Keratinocyte (primary cell): ENCODE measurements at regions not wholly inside any gene's neighbourhood (a gene's known extent, or its start where the extent isn't known, plus 50 kb on each side); places are given as distances from the start of the nearest gene placed in this dataset.

Source experiments
- DNase-seq: peaks from one replicate; pipeline ENCODE4 v3.0.0-alpha.2; 2011; ENCODE audit warnings: low read depth, missing footprints, low spot score
- FAIRE-seq: peaks from 2 replicates; lab custom pipeline; 2011; peaks lifted over from hg19 to GRCh38; lab: Jason Lieb, UNC
- H2AFZ ChIP-seq: 2 replicates; pipeline ENCODE4 v1.6.0; 2012; ENCODE audit warnings: low read length, control low read depth, inconsistent platforms; ENCODE audit not compliant: control insufficient read depth
- H3K27ac ChIP-seq: 2 replicates; pipeline ENCODE4 v1.5.1; 2011; ENCODE audit warnings: low read length; ENCODE audit not compliant: control insufficient read depth, insufficient read depth
- H3K27me3 ChIP-seq: 3 replicates; pipeline ENCODE4 v1.6.0; 2011; ENCODE audit warnings: low read length; ENCODE audit not compliant: control insufficient read depth, insufficient read depth; ENCODE audit errors: extremely low read depth
- H3K36me3 ChIP-seq, 2 experiments: 2 replicates in 1 of 2; 3 replicates in 1 of 2; pipeline ENCODE4 v1.5.1; 2011; ENCODE audit warnings: low read length in 2 of 2, mild to moderate bottlenecking in 1 of 2; ENCODE audit not compliant: control insufficient read depth in 2 of 2, insufficient read depth in 2 of 2; ENCODE audit errors: extremely low read depth in 1 of 2
- H3K4me1 ChIP-seq: 3 replicates; pipeline ENCODE4 v1.5.1; 2011; ENCODE audit warnings: low read length; ENCODE audit not compliant: control insufficient read depth, insufficient read depth; ENCODE audit errors: extremely low read depth
- H3K4me2 ChIP-seq: 3 replicates; pipeline ENCODE4 v1.6.0; 2011; ENCODE audit warnings: low read depth, low read length; ENCODE audit not compliant: control insufficient read depth, insufficient read depth; ENCODE audit errors: extremely low read depth
- H3K4me3 ChIP-seq, 3 experiments: fragments of 200-600 bp in 1 of 3; sonication (generic) in 1 of 3; 2 replicates in 2 of 3; 3 replicates in 1 of 3; pipeline ENCODE4 v1.5.1; 2011 to 2016; ENCODE audit warnings: low read length in 3 of 3, mild to moderate bottlenecking in 3 of 3, control low read depth in 2 of 3, inconsistent platforms in 1 of 3, low read depth in 1 of 3, mixed read lengths in 1 of 3, mixed run types in 1 of 3, moderate library complexity in 1 of 3; ENCODE audit not compliant: control insufficient read depth in 2 of 3, insufficient read depth in 2 of 3; ENCODE audit errors: extremely low read depth in 1 of 3
- H3K79me2 ChIP-seq: 2 replicates; pipeline ENCODE4 v1.6.0; 2012; ENCODE audit warnings: low read length; ENCODE audit not compliant: control insufficient read depth, insufficient read depth
- H3K9ac ChIP-seq: 3 replicates; pipeline ENCODE4 v1.6.0; 2011; ENCODE audit warnings: low read length; ENCODE audit not compliant: control insufficient read depth, insufficient read depth; ENCODE audit errors: extremely low read depth
- H3K9me1 ChIP-seq: 3 replicates; pipeline ENCODE4 v1.6.0; 2011; ENCODE audit warnings: low read length; ENCODE audit not compliant: control insufficient read depth, insufficient read depth; ENCODE audit errors: extremely low read depth
- H3K9me3 ChIP-seq: 2 replicates; pipeline ENCODE4 v1.5.1; 2012; ENCODE audit warnings: low read depth, low read length; ENCODE audit not compliant: control insufficient read depth
- H4K20me1 ChIP-seq: 3 replicates; pipeline ENCODE4 v1.6.0; 2011; ENCODE audit warnings: low read length; ENCODE audit not compliant: control insufficient read depth, insufficient read depth; ENCODE audit errors: extremely low read depth
- CTCF ChIP-seq, 3 experiments: IDR thresholded peaks in 1 of 3; conservative IDR thresholded peaks in 1 of 3; optimal IDR thresholded peaks in 1 of 3; 2 replicates in 2 of 3; 3 replicates in 1 of 3; pipeline versions ENCODE3 to v1.5.1; 2011; ENCODE audit warnings: low read length in 3 of 3, mild to moderate bottlenecking in 3 of 3, moderate library complexity in 2 of 3, control low read depth in 1 of 3, inconsistent platforms in 1 of 3; ENCODE audit not compliant: insufficient read depth in 2 of 3; ENCODE audit errors: extremely low read depth in 1 of 3
- EZH2 ChIP-seq: IDR thresholded peaks from one replicate; pipeline ENCODE4 v1.6.1; 2012; ENCODE audit warnings: inconsistent platforms, mild to moderate bottlenecking, low read length, moderate library complexity
- dilution Hi-C: fragments of 300-500 bp; cut with MboI; formaldehyde crosslinking; loops from one replicate; pipeline ENCODE4 v1.7.0; 2020; ENCODE audit warnings: low sequenced_read_pairs; ENCODE audit not compliant: extremely low pct_ligation_motif_present

GRCh38 chr7:51471210-51471980, 154.8 kb upstream of the COBL start:
- H3K4me2 ChIP-seq = no peak overlapping the region
- H3K9me1 ChIP-seq = no peaks in the 10 kb centered on the region
- H3K9ac ChIP-seq = no peak overlapping the region
- no peaks in the 10 kb centered on the region for H3K4me1 ChIP-seq
- dilution Hi-C loops = no loop called here
- peaks cover 15% of the 10 kb centered on the region for H3K27me3 ChIP-seq
- H3K4me3 ChIP-seq = no peak overlapping the region
- H2AFZ ChIP-seq = no peak overlapping the region
- no peaks in the 10 kb centered on the region for H3K36me3 ChIP-seq
- TF ChIP-seq CTCF (optimal IDR thresholded peaks at IDR 0.05 in 1 of 3, IDR thresholded peaks at IDR 0.05 in 1 of 3, conservative IDR thresholded peaks at IDR 0.05 in 1 of 3; ENCODE audit: extremely low read depth in 1 of 3, insufficient read depth in 2 of 3, low read length in 3 of 3) = no peak
- TF ChIP-seq EZH2 = peak; percentile 19
- no peak overlapping the region for H3K27ac ChIP-seq
- FAIRE-seq = no peak
- H3K9me3 ChIP-seq = no peaks in the 10 kb centered on the region
- no peaks in the 10 kb centered on the region for H3K79me2 ChIP-seq
- no peaks in the 10 kb centered on the region for H4K20me1 ChIP-seq
- DNase-seq = no peak

- Histone ChIP-seq H3K27ac (no peak overlapping the region), H3K27me3 (peaks cover 15% of the 10 kb centered on the region), H2AFZ (no peak overlapping the region), H3K4me1 (no peaks in the 10 kb centered on the region), H3K9me3 (no peaks in the 10 kb centered on the region), H3K4me3 (no peak overlapping the region), H3K79me2 (no peaks in the 10 kb centered on the region), H3K9me1 (no peaks in the 10 kb centered on the region), H3K36me3 (no peaks in the 10 kb centered on the region), H4K20me1 (no peaks in the 10 kb centered on the region), H3K4me2 (no peak overlapping the region), H3K9ac (no peak overlapping the region)
- no peak for FAIRE-seq
- dilution Hi-C loops = no loop called here
- DNase-seq = no peak
- TF ChIP-seq EZH2 (no peak), CTCF (optimal IDR thresholded peaks at IDR 0.05 in 1 of 3, IDR thresholded peaks at IDR 0.05 in 1 of 3, conservative IDR thresholded peaks at IDR 0.05 in 1 of 3; ENCODE audit: extremely low read depth in 1 of 3, insufficient read depth in 2 of 3, low read length in 3 of 3) (no peak)
Measured at GRCh38 chr7:51467384-51468017, 150.9 kb upstream of the COBL start.
